C4-2B (cell line): ENCODE measurements at regions not wholly inside any gene's neighbourhood (a gene's known extent, or its start where the extent isn't known, plus 50 kb on each side); places are given as distances from the start of the nearest gene placed in this dataset.

Source experiments
- CTCF ChIP-seq: fragments of 450-650 bp; conservative IDR thresholded peaks from 2 replicates; pipeline ENCODE4 v1.5.1; 2017; ENCODE audit warnings: mild to moderate bottlenecking
- ZFX ChIP-seq: fragments of 450-650 bp; IDR thresholded peaks from 2 replicates; pipeline ENCODE4 v1.6.1; 2017

GRCh38 chr12:87784350-87784749 lies 244.9 kb downstream of the C12orf50 start:
- TF ChIP-seq CTCF (no peak; the same call in 1 of the 2 replicates), ZFX (no peak)
